ENCODE measurements at regions not wholly inside any gene's neighbourhood (a gene's known extent, or its start where the extent isn't known, plus 50 kb on each side); places are given as distances from the start of the nearest gene placed in this dataset.

DNA sequence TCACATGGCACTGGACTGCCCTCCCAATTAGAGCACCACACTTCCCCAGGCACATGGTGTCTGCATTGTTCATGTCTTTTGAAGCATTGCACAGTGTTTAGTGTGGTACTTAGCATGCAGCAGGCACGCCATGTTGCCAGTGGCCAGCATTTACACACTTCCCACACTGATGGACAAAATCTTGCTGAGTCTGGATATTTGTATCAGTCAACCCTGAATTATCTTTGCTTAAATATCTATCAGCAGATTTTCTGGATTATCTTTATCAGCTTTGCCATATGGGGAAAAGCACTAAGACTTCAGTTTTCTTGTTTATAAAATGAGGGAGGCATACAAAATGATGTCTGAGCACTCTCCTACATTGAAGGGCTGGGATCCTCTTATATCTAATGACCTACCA is 416.0 kb upstream of the MMADHC start:
- TF ChIP-seq, protein P1, sequence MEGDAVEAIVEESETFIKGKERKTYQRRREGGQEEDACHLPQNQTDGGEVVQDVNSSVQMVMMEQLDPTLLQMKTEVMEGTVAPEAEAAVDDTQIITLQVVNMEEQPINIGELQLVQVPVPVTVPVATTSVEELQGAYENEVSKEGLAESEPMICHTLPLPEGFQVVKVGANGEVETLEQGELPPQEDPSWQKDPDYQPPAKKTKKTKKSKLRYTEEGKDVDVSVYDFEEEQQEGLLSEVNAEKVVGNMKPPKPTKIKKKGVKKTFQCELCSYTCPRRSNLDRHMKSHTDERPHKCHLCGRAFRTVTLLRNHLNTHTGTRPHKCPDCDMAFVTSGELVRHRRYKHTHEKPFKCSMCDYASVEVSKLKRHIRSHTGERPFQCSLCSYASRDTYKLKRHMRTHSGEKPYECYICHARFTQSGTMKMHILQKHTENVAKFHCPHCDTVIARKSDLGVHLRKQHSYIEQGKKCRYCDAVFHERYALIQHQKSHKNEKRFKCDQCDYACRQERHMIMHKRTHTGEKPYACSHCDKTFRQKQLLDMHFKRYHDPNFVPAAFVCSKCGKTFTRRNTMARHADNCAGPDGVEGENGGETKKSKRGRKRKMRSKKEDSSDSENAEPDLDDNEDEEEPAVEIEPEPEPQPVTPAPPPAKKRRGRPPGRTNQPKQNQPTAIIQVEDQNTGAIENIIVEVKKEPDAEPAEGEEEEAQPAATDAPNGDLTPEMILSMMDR (IDR thresholded peaks at IDR 0.05; ENCODE audit: low read depth, low read length): no peak
- no peak for DNase-seq (ENCODE audit: extremely low read depth, low read depth)

- TF ChIP-seq, protein P1 (IDR thresholded peaks at IDR 0.05; ENCODE audit: low read depth, low read length): no peak
- no peak for DNase-seq (ENCODE audit: extremely low read depth, low read depth)
Observed at GRCh38 chr2:150001788-150002187, 414.2 kb upstream of the MMADHC start.

DNA sequence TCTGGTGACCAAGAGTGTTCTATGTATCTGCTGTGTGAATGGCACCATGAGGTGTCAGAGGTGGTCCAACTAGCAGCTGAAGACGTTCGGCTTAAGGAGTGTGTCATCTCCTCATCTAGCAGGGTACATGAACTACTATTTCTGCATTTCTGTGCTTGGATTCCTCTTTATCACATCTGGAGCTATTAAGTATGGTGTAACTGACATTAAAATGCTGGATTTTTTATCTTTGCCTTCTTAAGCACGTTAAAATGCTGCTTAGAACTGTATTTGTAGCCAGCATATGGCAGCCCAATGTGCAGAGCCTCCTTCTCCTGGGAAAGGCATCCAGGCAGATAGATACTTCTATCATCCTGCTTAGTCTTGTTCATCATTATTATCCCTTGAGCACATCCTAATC is 409.3 kb upstream of the MMADHC start:
- no peak for DNase-seq (ENCODE audit: extremely low read depth, low read depth)
- TF ChIP-seq, protein P1 (IDR thresholded peaks at IDR 0.05; ENCODE audit: low read depth, low read length): no peak

DNA sequence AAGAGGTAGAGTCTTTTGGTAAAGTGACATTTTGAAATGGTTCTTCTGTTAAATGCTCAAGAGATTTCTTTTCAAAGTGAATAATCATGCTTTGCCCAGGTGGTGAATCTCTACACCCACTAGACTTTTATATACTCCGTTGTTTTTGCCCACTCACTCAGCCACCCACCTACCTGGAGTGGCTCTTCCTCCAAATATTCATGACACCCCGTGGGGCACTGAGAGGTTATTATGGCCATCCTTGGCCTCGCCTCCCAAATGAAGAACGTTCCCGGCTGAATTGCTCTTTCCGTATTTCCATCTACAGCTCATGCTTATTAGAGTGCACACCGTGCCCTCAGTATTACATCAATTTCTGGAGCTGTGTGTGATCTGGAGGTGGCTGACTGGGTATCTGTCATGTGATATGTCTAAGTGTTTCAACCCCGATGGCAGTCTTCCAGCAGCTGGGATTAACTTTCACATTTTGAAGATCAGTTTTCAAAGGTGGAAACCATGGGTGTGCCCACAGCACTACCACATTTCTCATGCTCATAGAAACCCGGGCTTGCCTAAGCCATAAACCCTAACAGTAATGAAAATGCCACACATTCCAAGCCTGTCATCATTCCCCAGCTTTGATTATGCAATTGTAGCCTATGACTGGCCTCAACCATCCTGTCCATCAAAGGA is 406.6 kb upstream of the MMADHC start:
- TF ChIP-seq, protein P1 (IDR thresholded peaks at IDR 0.05; ENCODE audit: low read depth, low read length): no peak
- peak; percentile 44 for DNase-seq (ENCODE audit: extremely low read depth, low read depth)

DNA sequence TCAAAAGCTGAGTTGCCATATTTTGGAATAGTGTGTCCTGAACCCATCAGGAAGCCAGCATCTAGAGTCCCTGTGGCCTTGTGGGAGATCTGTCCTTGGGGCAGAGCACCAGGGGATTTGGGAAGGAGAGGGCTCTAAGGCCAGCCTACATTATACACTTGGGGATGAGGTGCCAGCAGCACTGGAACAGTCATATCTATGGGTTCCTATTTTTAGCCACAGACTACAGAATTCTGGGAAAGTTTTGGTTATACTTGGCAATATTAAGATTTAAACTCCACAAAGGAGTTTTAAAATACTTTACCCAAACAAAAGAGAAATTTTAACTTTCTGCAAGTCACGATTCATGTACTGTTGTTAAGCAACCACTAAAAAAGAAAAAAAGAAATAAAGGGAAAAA is 405.7 kb upstream of the MMADHC start:
- TF ChIP-seq, protein P1 (IDR thresholded peaks at IDR 0.05; ENCODE audit: low read depth, low read length): no peak
- DNase-seq (ENCODE audit: extremely low read depth, low read depth): no peak

GRCh38 chr2:149991576-149991975 is 404.0 kb upstream of the MMADHC start:
- DNase-seq (ENCODE audit: extremely low read depth, low read depth): no peak
- TF ChIP-seq, protein P1 (IDR thresholded peaks at IDR 0.05; ENCODE audit: low read depth, low read length): no peak

DNA sequence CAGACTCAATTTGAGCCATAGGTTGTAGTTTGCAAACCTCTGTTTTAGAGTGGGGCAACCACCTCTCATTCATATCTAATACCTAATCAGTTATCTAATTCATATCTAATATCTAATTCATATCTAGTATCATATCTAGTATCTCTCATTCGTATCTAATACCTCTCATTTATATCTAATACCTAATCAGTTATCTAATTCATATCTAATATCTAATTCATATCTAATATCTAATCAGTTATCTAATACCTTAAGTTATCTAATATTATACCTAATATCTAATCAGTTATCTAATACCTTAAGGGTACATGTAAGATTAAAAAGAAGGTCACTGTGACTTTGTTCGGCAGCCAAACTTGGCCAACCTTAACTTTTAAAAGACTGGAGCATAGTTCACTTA is 403.4 kb upstream of the MMADHC start:
- DNase-seq (ENCODE audit: extremely low read depth, low read depth): no peak
- TF ChIP-seq, protein P1 (IDR thresholded peaks at IDR 0.05; ENCODE audit: low read depth, low read length): no peak
